Adrenal gland (tissue), 9 donors: ENCODE measurements at regions not wholly inside any gene's neighbourhood (a gene's known extent, or its start where the extent isn't known, plus 50 kb on each side); places are given as distances from the start of the nearest gene placed in this dataset.

Experiments used
- DNase-seq, 7 donors: peaks; one replicate each; pipeline ENCODE4 v3.0.0-alpha.2; 2019 to 2020
- H3K27ac ChIP-seq, 5 donors: fragments of 200-600 bp; sonication (generic) in 4 of 5; 1 replicate in 3 of 5; 2 replicates in 2 of 5; pipeline versions ENCODE4 v1.5.1 to v1.8.0; 2016 to 2020; ENCODE audit warnings: mild to moderate bottlenecking in 1 of 5
- H3K27me3 ChIP-seq: fragments of 200-600 bp; 2 replicates; pipeline ENCODE4 v1.8.0; 2021
- H3K36me3 ChIP-seq, 2 donors: fragments of 200-600 bp; replicated peaks in 1 of 2; 1 replicate in 1 of 2; 2 replicates in 1 of 2; pipeline versions ENCODE4 v1.5.1 to v1.8.0; 2018 to 2022
- H3K4me1 ChIP-seq, 2 donors: fragments of 200-600 bp; replicated peaks in 1 of 2; 1 replicate in 1 of 2; 2 replicates in 1 of 2; pipeline versions ENCODE4 v1.5.1 to v1.8.0; 2018 to 2021
- H3K4me3 ChIP-seq, 4 donors: fragments of 200-600 bp; sonication (generic) in 3 of 4; one replicate each; pipeline ENCODE4 v1.5.1; 2016 to 2018
- H3K9me3 ChIP-seq, 3 donors: fragments of 200-600 bp; sonication (generic) in 1 of 3; replicated peaks in 1 of 3; 1 replicate in 2 of 3; 2 replicates in 1 of 3; pipeline versions ENCODE4 v1.5.1 to v1.8.0; 2016 to 2021
- CTCF ChIP-seq, 6 experiments: fragments of 450-650 bp in 4 of 6; fragments of 200-600 bp in 2 of 6; sonication (generic) in 1 of 6; IDR thresholded peaks; 1 replicate in 5 of 6; 2 replicates in 1 of 6; pipeline versions ENCODE4 v1.5.1 to v1.8.0; 2016 to 2021; ENCODE audit warnings: antibody characterized with exemption in 6 of 6, mild to moderate bottlenecking in 2 of 6, moderate library complexity in 1 of 6
- POLR2A ChIP-seq, 2 donors: fragments of 450-650 bp; IDR thresholded peaks; one replicate each; pipeline ENCODE4 v1.6.1; 2017; ENCODE audit warnings: antibody characterized with exemption in 2 of 2, mild to moderate bottlenecking in 2 of 2, moderate library complexity in 1 of 2
- WGBS, 4 donors: extraction: QIAGEN DNeasy Blood & Tissue Kit in 2 of 4; methylation state at CpG; one replicate each; pipeline versions ENCODE4 v1.1.5 to v1.1.7; 2013 to 2017; 5-methylcytosine and 5-hydroxymethylcytosine counted together
- intact Hi-C, 2 donors: fragments of 100-400 bp; cut with DNase I; formaldehyde crosslinking; loops; one replicate each; pipeline versions ENCODE4 v1.14.1 to v1.15.0; 2022 to 2023
- donor health status: healthy with polysubstance abuse.
- donor health status: Bipolar disorder and iron deficiency.
- donor health status: DM: yes; HTN: yes; CAD: no.
- donor health status: DM: no; HTN: no; CAD: no.
- donor health status: DM: no; HTN: no; CAD: no.

DNA sequence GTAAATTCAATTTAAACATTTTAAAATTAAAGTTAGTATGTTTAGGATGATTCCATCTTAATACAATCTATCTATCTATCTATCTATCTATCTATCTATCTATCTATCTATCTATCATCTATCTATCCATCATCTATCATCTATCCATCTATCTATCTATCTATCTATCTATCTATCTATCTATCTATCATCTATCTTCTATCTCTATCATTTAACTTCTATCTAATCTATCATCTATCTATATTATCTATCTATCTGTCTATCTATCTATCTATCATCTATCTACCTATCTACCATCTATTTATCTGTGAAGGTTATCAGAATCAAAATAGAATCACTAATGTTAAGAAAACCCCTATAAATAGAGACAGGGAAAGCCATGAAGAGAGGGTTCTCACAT lies 78.3 kb downstream of the RAMP3 start:
- Histone ChIP-seq H3K27me3 (no peaks in the 10 kb centered on the region), H3K27ac (no peak overlapping the region), H3K36me3 (no peaks in the 10 kb centered on the region), H3K9me3 (no peaks in the 10 kb centered on the region), H3K4me1 (no peaks in the 10 kb centered on the region), H3K4me3 (no peak overlapping the region)
- TF ChIP-seq CTCF (IDR thresholded peaks at IDR 0.05) (no peak), POLR2A (IDR thresholded peaks at IDR 0.05) (no peak)
- intact Hi-C loops, result no loop called here
- no peak for DNase-seq

DNA sequence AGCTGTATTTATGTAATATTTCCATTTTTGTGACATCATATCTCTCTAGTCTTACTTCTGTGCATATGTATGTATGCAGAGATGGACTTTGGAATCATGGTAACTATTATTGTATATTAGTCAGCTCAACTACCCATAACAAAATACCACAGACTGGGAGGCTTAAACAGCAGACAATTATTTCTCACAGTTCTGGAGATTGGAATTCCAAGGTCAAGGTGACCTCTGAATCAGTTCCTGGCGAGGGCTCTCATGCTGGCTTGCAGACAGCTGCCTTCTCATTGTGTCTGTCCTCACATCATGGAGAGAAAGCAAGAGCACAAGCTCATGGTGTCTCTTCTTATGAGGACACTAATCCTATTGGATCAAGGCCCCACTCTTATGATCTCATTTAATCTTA lies 79.1 kb downstream of the RAMP3 start:
- Histone ChIP-seq H3K36me3 (no peaks in the 10 kb centered on the region), H3K4me1 (no peaks in the 10 kb centered on the region), H3K9me3 (no peaks in the 10 kb centered on the region), H3K27ac (no peak overlapping the region), H3K4me3 (no peak overlapping the region), H3K27me3 (no peaks in the 10 kb centered on the region)
- intact Hi-C loops, result no loop called here
- no peak for TF ChIP-seq POLR2A (IDR thresholded peaks at IDR 0.05)
- no peak for TF ChIP-seq CTCF (IDR thresholded peaks at IDR 0.05)
- 8 to 30% (median 22%) methylated on average over 1 of the region's 1 CpG for WGBS, 4 donors
- peak in 1 of 7 donors; percentile 27 for DNase-seq

DNA sequence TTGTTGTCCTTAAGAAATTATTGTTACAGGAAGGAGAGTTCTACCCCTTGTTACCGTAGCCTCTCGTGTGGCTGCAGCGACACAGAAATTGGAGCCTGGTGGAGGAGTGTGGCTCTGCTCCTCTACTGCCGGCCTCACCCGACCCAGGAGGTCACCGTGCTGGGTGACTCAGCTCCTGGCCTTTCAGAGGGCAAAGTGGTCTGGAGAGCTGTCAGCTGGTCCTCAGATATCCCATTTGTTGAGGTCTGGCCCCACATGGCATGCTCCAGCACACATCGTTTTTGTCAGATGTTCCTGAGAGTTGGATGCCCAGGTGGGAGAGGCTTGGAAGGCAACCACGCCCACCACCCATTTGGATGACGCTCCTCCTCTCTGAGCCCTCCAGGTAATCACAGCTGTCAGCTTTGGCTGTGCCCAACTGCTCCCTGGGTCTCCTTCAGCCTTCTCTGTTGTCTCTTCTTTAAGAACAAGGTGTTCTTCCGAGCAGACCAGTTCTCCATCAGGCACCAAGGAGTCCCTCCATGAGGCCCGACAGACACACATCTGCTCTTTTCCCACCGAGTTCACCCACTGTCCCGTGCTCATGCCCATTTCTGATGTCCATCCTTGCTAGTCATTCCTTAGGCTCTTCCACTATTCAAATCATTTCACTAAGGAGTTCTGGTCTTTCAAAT lies 80.3 kb downstream of the RAMP3 start:
- TF ChIP-seq CTCF (IDR thresholded peaks at IDR 0.05), result no peak
- TF ChIP-seq POLR2A (IDR thresholded peaks at IDR 0.05), result no peak
- Histone ChIP-seq H3K9me3 (no peaks in the 10 kb centered on the region), H3K36me3 (no peaks in the 10 kb centered on the region), H3K27me3 (no peaks in the 10 kb centered on the region), H3K4me1 (no peaks in the 10 kb centered on the region), H3K4me3 (no peak overlapping the region), H3K27ac (no peak overlapping the region)
- peak in 1 of 7 donors; percentile 28 for DNase-seq
- WGBS, 4 donors, result 66 to 73% (median 69%) methylated on average over 12 to 13 of the region's 13 CpGs
- intact Hi-C loops, result no loop called here

DNA sequence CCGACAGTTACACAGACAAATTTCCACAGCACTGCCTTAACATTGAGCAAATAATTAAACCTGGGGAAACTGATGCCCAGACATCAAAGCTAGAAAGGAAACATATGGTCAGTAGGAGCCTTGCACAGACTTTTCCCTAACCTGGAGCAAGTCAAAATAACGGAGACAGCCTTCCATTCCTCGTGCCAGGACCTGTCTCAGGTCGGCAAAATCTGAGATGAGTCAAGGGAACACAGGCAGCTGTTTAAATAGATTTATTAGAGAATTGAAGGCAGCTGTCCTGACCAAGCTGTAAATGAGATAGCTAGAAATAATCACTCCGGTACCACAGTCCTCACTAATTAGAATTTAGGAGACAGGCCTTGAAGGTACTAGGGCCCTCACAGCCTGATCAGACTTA lies 81.2 kb downstream of the RAMP3 start:
- intact Hi-C loops, result no loop called here
- no peaks in the 10 kb centered on the region for H3K36me3 ChIP-seq
- peak overlapping the region in 1 of 5 donors; percentile 76 for H3K27ac ChIP-seq
- WGBS, 4 donors, result 71 to 82% (median 72%) methylated on average over 5 of the region's 5 CpGs
- no peaks in the 10 kb centered on the region for H3K4me1 ChIP-seq
- H3K27me3 ChIP-seq, result no peaks in the 10 kb centered on the region
- DNase-seq, result peak in 1 of 7 donors; percentile 6
- TF ChIP-seq CTCF (IDR thresholded peaks at IDR 0.05) (no peak), POLR2A (IDR thresholded peaks at IDR 0.05) (no peak)
- H3K9me3 ChIP-seq, result no peaks in the 10 kb centered on the region
- H3K4me3 ChIP-seq, result no peak overlapping the region
